KMS-11 (cell line): ENCODE measurements at regions not wholly inside any gene's neighbourhood (a gene's known extent, or its start where the extent isn't known, plus 50 kb on each side); places are given as distances from the start of the nearest gene placed in this dataset.

Experiments used
- H2AFZ ChIP-seq: fragments of 200-600 bp; sonication (generic); 2 replicates; pipeline ENCODE4 v1.6.1; 2016; ENCODE audit warnings: antibody characterized with exemption, mixed run types, low read depth
- H3K27ac ChIP-seq: fragments of 200-600 bp; sonication (generic); 2 replicates; pipeline ENCODE4 v1.6.1; 2016; ENCODE audit warnings: mild to moderate bottlenecking, mixed run types
- H3K27me3 ChIP-seq: fragments of 200-600 bp; sonication (generic); 2 replicates; pipeline ENCODE4 v1.6.1; 2017; ENCODE audit warnings: mild to moderate bottlenecking, low read depth, mixed run types, moderate library complexity; ENCODE audit not compliant: insufficient read depth
- H3K36me3 ChIP-seq: fragments of 200-600 bp; sonication (generic); 2 replicates; pipeline ENCODE4 v1.6.1; 2017; ENCODE audit warnings: mild to moderate bottlenecking, mixed run types; ENCODE audit not compliant: insufficient read depth
- H3K4me1 ChIP-seq: fragments of 200-600 bp; sonication (generic); 2 replicates; pipeline ENCODE4 v1.6.1; 2016; ENCODE audit warnings: mild to moderate bottlenecking, low read depth, mixed run types; ENCODE audit not compliant: poor library complexity, severe bottlenecking
- H3K4me2 ChIP-seq: fragments of 200-600 bp; sonication (generic); 2 replicates; pipeline ENCODE4 v1.7.0; 2016; ENCODE audit warnings: mild to moderate bottlenecking, mixed run types
- H3K4me3 ChIP-seq: fragments of 200-600 bp; sonication (generic); IDR thresholded peaks from 2 replicates; pipeline ENCODE4 v1.6.1; 2017; ENCODE audit warnings: low read depth, low read length, mixed read lengths; ENCODE audit not compliant: insufficient read depth
- H3K79me2 ChIP-seq: fragments of 200-600 bp; sonication (generic); 2 replicates; pipeline ENCODE4 v1.6.1; 2016; ENCODE audit warnings: low read depth, mixed run types; ENCODE audit not compliant: insufficient read depth
- H3K9ac ChIP-seq: fragments of 200-600 bp; sonication (generic); 2 replicates; pipeline ENCODE4 v1.6.1; 2016; ENCODE audit warnings: mild to moderate bottlenecking, mixed run types
- H4K20me1 ChIP-seq: fragments of 200-600 bp; sonication (generic); 2 replicates; pipeline ENCODE4 v1.6.1; 2016; ENCODE audit warnings: mild to moderate bottlenecking, mixed run types; ENCODE audit not compliant: insufficient read depth
- CTCF ChIP-seq: fragments of 200-600 bp; sonication (generic); conservative IDR thresholded peaks from 2 replicates; pipeline ENCODE4 v1.6.1; 2017; ENCODE audit warnings: low read depth, mild to moderate bottlenecking, antibody characterized with exemption, low read length, moderate library complexity, mixed read lengths

DNA sequence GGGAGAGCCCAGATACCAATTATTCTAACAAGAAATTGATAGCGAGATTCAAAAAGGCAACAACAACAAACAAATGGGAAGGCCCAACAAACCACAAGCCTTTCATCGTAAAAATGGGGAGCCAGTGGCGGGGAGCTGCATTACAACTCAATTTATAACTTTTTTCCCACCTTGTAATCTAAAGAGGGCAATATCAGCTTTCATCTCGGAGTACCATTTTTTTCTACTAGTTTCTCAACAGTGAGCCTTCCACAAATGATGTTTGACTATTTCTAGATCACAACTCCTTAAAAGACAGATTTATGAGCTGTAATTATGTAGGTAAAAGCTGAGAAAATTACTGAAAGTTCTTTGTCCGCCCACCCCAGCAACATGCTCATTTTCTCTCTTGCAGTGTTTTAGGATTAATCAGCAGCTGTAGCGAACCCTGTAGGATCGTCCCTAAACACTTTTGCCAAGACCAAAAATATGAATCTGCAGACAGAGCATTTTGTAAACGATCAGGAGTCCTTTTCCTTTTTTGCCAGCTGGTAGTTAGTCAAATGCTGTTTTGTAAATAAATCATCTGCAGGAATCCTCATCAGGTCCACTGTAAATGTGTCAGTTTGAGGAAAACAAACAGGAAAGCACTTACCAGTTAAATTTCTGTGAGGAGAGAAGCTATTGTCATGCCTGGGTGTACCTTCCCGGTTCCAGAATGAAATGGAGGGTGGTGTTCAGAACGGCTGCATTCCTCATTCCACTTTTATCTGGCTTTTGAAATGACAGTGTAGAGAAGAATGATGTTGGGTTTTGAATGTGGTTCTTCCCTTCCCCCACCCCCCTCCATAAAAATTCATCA lies 53.2 kb downstream of the EEF1B2 start:
- Histone ChIP-seq H3K9ac (no peak overlapping the region), H3K79me2 (no peaks in the 10 kb centered on the region), H3K27ac (no peak overlapping the region), H3K27me3 (no peaks in the 10 kb centered on the region), H3K4me3 (no peak overlapping the region), H2AFZ (no peak overlapping the region), H3K4me2 (no peak overlapping the region), H3K4me1 (no peaks in the 10 kb centered on the region), H4K20me1 (no peaks in the 10 kb centered on the region), H3K36me3 (no peaks in the 10 kb centered on the region)
- no peak for TF ChIP-seq CTCF

DNA sequence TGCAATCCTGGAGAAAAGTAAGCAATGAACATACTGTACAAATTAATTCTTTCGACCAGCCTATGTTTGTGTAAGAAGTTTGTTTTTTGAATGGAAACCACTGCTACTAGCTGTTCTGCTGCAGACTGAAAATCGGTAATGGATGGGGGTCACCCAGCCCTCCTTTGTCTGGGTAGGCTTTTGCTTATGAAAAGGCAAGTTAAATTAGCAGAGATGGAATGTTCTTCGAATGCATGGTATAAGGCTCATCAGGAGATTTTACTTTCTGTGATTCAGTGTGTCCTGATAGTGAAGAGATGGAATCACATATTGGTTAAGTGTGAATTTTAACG lies 53.8 kb downstream of the EEF1B2 start:
- Histone ChIP-seq H2AFZ (no peak overlapping the region), H3K79me2 (no peaks in the 10 kb centered on the region), H3K4me2 (no peak overlapping the region), H3K27ac (no peak overlapping the region), H3K9ac (no peak overlapping the region), H3K36me3 (no peaks in the 10 kb centered on the region), H3K4me3 (no peak overlapping the region), H3K27me3 (no peaks in the 10 kb centered on the region), H3K4me1 (peaks cover 2% of the 10 kb centered on the region), H4K20me1 (no peaks in the 10 kb centered on the region)
- no peak for TF ChIP-seq CTCF

DNA sequence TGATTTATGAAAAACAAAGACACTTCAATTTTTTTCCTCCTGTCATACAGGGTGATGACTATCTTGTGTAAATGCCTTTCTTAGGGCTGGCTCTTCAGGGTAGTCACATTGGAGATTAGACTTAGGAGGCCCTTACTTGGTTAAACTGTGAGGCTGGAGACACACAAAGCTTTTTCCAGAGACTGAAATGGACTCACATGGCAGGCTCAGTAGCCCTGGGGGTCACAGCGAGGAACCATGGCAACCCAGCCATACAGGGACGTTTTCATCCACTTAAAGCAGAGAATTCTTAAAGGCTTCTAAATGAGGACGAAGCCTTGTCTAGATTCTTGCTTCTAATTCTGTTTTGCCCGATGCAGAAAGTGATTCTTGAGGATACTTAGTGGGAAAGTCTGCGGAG lies 57.3 kb upstream of the ZDBF2 start:
- Histone ChIP-seq H3K27ac (no peak overlapping the region), H3K36me3 (no peaks in the 10 kb centered on the region), H4K20me1 (no peaks in the 10 kb centered on the region), H3K4me3 (no peak overlapping the region), H3K4me2 (no peak overlapping the region), H3K9ac (no peak overlapping the region), H2AFZ (no peak overlapping the region), H3K4me1 (peaks cover 13% of the 10 kb centered on the region), H3K79me2 (no peaks in the 10 kb centered on the region), H3K27me3 (no peaks in the 10 kb centered on the region)
- no peak for TF ChIP-seq CTCF

DNA sequence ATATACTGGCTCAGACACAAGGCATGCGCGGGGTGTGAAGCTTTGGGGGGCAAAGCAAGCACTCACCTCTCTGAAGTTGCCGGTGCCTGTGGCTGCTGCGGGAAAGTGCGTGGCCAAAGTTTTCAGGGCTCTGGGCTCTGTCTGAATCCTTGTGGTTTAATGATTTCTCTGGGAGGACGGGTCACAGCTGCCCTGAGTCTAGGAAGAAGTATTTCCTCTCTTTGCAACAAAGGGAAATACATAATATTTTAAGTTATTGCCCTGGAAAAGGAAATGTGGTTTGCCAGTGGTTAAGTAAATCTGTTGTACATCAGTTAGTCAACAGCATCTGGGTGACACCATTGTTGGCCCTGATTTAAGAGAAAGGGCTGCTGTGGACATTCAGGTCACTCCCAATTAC lies 56.7 kb upstream of the ZDBF2 start:
- Histone ChIP-seq H3K4me2 (no peak overlapping the region), H3K27me3 (no peaks in the 10 kb centered on the region), H3K36me3 (no peaks in the 10 kb centered on the region)

More for the DNA sequence above, 56.7 kb upstream of the ZDBF2 start:
- H3K27ac ChIP-seq: no peak overlapping the region
- H3K79me2 ChIP-seq: no peaks in the 10 kb centered on the region
- H4K20me1 ChIP-seq: no peaks in the 10 kb centered on the region
- no peak overlapping the region for H3K9ac ChIP-seq
- peaks cover 13% of the 10 kb centered on the region for H3K4me1 ChIP-seq
- no peak overlapping the region for H3K4me3 ChIP-seq
- no peak overlapping the region for H2AFZ ChIP-seq
- no peak for TF ChIP-seq CTCF
